ENCODE measurements at regions not wholly inside any gene's neighbourhood (a gene's known extent, or its start where the extent isn't known, plus 50 kb on each side); places are given as distances from the start of the nearest gene placed in this dataset.
A peak's percentile ranks its signal among the peaks of the same experiment; 100 is the strongest.

- DNase-seq (ENCODE audit: low spot score), result no peak
Measured at GRCh38 chr1:57724535-57724934, 300.7 kb upstream of the DAB1 start.

DNA sequence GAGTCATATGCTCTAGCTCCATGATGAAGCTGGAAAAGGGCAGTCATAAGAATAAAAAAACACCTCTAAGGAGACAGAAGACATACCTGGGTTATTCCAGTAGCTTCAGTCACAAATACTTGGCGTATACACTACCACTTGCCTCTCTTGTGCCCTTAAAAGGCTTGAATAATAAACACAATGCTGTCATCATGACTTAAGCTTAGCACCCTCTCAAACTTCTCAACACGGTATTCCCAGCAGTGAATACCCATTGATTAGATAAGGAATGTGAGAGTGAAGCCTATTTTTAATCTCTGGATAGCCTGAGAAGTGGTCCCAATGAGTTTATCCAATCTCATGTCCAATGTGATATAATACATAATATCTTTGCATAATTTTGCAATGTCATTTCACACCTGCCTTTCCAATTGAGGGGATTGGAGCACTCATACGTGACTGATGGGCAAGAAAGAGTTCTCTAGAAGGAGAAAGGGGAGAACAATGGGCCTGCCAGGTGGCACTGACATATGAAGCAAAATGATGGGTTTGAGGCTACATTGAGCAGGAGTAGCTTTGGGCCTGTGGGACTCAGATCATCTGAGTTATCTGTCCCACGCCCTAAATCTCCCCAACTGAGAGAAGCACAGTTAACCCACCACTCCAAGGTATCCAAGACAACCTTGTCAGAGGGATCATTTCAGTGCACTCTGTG, 298.6 kb upstream of the DAB1 start:
- DNase-seq (ENCODE audit: low spot score), result no peak

DNA sequence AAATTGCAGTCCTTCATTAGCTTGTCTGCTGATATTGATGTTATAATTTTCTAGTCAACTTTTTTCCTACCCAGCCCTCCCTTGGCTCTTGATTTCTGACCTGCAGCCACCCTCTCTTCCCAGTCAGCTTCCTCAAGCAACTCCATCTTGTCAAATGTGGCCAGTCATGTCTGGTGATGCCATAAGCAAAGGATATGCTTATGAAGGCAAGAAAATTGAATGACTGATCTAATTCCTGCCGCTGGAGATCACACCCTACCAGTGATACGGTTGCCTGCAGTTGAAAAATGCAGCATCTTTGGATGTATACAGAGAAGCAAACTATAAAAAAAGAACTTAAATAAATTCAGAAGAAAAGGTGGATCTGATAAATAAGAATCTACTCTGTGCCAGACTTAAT, 297.1 kb upstream of the DAB1 start:
- no peak for DNase-seq (ENCODE audit: low spot score)

DNA sequence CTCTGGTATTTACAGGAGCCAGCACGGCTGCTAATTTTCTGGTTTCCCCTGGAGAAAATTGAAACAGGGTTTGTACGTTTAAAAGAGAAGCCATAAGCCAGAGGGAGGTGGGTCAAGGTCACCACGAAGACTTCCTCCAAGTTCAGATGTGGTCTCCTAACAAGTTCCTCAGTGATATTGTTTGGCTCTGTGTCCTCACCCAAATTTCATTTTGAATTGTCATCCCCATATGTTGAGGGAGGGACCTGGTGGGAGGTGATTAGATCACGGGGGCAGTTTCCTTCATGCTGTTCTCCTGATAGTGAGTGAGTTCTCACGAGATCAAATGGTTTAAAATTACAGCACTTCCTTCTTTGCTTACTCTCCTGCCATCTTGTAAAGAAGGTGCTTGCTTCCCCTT, 295.4 kb upstream of the DAB1 start:
- no peak for DNase-seq (ENCODE audit: low spot score)

- DNase-seq (ENCODE audit: low spot score), result no peak
Measured at GRCh38 chr1:57713501-57713900, 289.6 kb upstream of the DAB1 start.

GRCh38 chr1:57712846-57713245, 289.0 kb upstream of the DAB1 start:
- DNase-seq (ENCODE audit: low spot score), result no peak

GRCh38 chr1:57711326-57711725, 287.5 kb upstream of the DAB1 start:
- DNase-seq (ENCODE audit: low spot score), result no peak

GRCh38 chr1:57707631-57708030, 283.8 kb upstream of the DAB1 start:
- DNase-seq (ENCODE audit: low spot score), result no peak

- DNase-seq (ENCODE audit: low spot score), result no peak
Measured at GRCh38 chr1:57704811-57705210, 281.0 kb upstream of the DAB1 start.

DNA sequence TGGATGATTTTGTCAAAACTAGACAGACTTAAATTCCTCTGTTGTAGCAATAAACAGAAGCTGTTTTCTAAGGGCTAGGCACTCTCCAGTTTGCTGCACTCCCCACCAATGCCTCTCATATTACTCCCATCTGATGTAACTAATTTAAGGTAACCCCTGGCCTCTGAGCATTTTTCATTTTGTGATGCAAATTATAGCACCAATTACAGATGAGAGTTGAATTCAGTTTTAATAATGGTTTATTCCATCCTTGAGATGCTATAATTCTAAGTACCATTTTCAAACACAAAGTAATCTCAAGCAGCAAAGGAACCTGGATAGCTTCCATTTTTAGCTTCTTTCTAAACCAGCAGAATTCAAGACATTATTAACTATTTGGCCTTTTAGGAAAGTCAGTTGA, 280.4 kb upstream of the DAB1 start:
- no peak for DNase-seq (ENCODE audit: low spot score)

DNA sequence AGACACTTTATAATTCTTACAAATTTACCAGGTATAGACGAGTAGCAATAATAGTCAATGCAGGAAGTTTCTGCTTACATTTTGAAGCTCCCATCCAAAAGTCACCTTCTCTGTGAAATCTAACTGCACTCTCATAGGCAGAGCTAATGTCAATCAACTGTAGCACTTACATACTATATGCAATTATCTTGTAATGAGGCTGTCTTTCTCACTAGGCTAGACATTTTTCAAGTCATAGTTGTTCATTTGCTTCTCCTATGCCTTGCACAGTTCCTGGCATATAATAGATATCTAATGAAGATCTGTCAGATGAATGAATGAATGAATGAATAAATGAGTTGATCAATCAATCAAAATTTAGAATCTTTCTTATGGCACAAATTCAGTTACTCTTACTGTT, 273.0 kb upstream of the DAB1 start:
- DNase-seq (ENCODE audit: low spot score), result no peak

DNA sequence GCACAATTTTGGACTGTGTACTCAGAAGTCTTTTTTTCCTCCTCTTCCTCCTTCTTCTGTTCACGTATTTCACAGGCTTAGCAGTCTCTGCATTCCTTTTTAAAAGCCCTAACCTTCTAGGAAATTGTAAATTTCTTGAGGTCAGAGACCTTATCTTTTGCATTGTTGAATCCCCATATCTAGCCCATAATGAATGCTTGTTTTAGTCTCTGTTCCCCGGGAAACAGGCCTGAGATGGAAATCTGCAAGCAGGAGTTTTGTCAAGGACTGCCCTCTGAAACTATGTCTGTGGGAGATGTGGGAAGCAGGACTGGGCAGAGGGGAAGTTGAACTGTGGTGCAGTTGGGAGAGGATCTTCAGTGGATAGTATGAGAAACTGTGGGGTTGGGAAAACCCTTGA, 272.2 kb upstream of the DAB1 start:
- DNase-seq (ENCODE audit: low spot score), result no peak

- no peak for DNase-seq (ENCODE audit: low spot score)
Measured at GRCh38 chr1:57686306-57686705, 262.4 kb upstream of the DAB1 start.

DNA sequence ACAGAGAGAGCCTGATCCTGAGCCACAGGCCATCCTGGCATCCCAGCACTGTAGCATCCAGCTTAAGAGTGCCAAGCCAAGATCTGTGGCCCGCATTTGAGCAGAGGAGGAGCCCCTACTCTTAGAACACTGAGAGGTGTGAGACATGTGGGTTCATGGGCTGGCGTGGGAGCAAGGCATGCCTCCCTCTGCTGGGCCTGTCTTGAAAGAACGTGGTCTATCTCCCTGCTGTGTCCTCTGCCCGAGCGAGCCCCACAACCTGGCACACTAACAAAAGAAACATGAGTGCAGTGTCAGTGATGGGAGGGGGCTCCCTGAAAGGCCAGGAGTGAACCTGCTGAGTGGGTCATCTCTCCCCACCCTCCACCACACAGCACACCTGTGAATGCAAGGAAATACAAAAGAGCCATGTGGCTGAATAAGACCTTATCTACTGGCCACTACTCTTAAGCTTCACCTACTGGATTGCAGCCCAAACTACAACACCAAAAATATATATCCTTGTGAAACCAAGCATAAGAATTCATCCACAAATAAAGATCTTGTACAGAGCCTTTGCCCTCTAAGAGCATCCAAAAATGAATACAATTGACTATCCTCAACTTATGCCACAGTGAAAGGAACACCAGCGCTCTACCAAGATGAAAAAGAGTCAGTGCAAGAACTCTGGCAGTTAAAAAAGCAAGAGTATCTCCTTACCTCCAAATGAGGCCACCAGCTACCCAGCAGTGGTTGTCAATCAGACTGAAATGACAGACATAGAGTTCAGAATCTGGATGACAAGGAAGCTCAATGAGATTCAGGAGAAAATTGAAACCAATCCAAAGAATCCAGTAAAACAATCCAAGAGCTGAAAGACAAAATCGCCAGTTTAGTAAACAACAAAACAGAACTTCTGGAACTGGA, 259.4 kb upstream of the DAB1 start:
- no peak for DNase-seq (ENCODE audit: low spot score)

DNA sequence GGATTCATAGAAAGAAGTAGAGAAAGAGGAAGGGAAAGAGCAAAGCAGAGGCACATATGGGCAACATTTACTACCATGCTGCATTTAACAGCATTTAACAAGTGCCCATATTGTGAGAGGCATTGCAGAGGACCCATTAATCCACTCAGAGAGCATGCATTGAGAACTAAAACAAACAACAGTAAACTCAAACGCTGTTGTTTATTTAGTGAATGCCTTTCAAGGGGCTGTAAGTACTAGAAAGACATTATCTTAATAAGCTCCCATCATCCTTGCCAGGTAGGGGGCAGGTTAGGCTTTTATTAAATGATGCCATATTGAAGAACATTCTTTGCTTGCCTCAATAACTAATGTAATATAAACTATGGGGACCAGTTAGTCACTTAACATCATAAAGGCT, 254.3 kb upstream of the DAB1 start:
- no peak for DNase-seq (ENCODE audit: low spot score)

GRCh38 chr1:57675776-57676175, 251.9 kb upstream of the DAB1 start:
- no peak for DNase-seq (ENCODE audit: low spot score)

GRCh38 chr1:57674801-57675200, 250.9 kb upstream of the DAB1 start:
- peak; percentile 46 for DNase-seq (ENCODE audit: low spot score)

DNA sequence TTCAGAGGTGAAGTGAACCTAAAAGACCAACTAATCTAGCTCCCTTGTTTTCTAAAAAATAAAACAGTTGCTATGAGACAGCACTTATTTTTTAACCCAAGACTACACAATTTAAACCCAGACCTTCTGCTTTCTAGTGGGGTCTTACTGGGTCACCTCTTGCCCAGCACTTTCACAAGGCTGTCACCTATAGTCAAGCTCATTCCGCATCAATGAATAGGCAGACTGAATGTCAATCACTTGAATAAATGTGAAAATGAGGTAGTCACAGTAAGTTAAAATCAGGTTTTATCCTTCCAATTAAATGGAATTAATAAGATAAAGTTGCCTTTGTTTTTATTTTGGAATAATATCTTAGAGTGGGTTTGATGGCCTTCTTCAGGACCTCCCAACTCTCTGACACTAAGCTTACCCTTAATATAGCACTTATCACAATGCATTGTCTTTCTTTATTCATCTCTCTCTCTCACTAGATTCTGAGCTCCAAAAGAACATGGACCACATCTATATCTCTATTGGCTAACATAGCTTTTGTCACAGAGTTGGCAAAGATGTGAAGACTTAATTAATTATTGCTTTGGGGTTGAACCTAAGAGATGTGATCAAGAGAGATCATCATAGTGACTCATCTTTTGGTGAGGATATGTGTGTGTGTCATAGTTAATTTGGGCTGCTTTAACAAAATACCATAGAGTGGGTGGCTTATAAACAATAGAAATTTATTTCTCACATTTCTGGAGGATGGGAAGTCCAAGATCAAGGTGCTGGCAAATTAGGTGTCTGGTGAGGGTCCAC, 248.7 kb upstream of the DAB1 start:
- peak; percentile 62 for DNase-seq (ENCODE audit: low spot score)

GRCh38 chr1:57671750-57672149, 247.9 kb upstream of the DAB1 start:
- DNase-seq (ENCODE audit: low spot score), result no peak

DNA sequence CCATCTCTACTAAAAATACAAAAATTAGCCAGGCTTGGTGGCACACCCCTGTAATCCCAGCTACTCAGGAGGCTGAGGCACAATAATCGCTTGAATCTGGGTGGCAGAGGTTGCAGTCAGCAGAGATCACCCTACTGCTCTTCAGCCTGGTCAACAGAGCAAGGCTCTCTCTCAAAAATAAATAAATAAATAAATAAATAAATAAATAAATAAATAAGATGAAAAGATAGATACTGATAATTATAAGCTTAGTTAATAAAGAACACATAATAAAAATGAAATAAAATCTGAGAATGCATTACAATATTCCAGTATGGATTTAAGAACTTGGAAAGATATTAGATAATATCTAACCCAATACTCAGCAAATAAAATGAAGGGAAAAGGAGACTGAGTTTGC, 235.9 kb upstream of the DAB1 start:
- no peak for DNase-seq (ENCODE audit: low spot score)

DNA sequence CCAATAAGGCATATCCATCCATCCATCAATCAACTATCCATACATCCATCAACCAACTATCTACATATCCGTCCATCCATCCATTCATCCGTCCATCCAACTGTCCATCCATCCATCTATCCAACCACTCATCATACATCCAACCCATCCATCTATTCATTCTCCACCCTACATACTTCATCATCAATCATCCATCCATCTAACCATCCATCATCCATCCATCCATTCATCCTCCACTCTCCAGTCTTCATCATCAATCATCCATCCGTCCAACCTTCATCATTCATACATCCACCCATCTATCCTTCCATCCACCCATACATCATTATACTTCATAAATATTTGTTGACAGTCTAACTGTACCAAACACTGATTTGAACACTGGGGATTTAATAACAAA, 231.3 kb upstream of the DAB1 start:
- DNase-seq (ENCODE audit: low spot score), result no peak

- DNase-seq (ENCODE audit: low spot score), result no peak
Measured at GRCh38 chr1:57644667-57645066, 220.8 kb upstream of the DAB1 start.

- DNase-seq (ENCODE audit: low spot score), result no peak
Measured at GRCh38 chr1:57638239-57638638, 214.4 kb upstream of the DAB1 start.
